ENCODE measurements at regions not wholly inside any gene's neighbourhood (a gene's known extent, or its start where the extent isn't known, plus 50 kb on each side); places are given as distances from the start of the nearest gene placed in this dataset.

DNA sequence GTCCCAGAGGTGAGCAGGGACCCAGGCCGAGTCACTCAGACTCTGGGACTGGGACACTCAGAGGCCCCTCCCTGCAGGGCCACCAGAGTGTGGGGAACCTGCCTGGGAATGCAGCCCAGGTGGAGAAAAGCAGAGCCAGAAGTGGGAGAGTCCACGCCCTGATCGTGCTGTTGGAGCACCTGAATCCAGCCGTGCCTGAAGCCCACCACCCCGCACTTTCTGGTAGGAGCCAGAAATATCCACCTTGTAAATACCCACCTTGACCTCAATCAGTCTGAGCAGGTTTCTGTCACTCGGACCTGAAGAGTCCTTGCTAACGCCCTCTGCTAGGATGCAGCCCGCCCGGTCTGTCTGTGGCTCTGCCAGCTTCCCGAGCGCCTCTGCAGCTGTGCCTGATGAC lies 86.7 kb downstream of the PDGFA start:
- DNase-seq (ENCODE audit: low read depth): no peak
- Histone ChIP-seq H3K36me3 (ENCODE audit: control insufficient read depth, insufficient read depth, low read length, severe bottlenecking) (no peaks in the 10 kb centered on the region), H3K9ac (ENCODE audit: low read length) (no peak overlapping the region), H3K27me3 (replicated peaks; ENCODE audit: control insufficient read depth, insufficient read depth, low read length) (peaks cover 26% of the 10 kb centered on the region), H3K4me3 (ENCODE audit: low read length) (no peak overlapping the region), H3K9me3 (ENCODE audit: control insufficient read depth, low read length) (no peaks in the 10 kb centered on the region), H3K4me1 (ENCODE audit: control insufficient read depth, insufficient read depth, low read length) (peaks cover 10% of the 10 kb centered on the region)

DNA sequence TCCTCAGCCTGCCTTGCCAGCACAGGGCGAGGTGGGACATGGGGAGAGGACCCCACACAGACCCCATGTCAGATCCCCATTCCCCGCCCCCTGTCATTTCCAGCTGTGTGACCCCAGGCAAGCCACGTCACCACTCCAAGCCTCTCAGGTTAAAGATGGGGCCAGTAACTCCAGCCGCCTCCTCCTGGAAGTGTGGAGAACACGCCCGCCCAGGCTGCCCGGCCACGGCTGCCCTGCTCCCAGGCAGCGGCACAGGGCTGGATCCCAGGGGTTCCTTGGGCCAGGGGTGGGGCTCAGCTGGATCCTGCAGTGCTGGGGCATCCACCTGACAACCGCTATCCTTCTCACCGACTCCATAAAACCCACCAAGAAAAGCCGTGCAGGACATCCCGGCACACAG lies 86.1 kb downstream of the PDGFA start:
- no peak for DNase-seq (ENCODE audit: low read depth)
- H3K4me3 ChIP-seq (ENCODE audit: low read length): no peak overlapping the region
- H3K4me1 ChIP-seq (ENCODE audit: control insufficient read depth, insufficient read depth, low read length): peaks cover 10% of the 10 kb centered on the region
- no peaks in the 10 kb centered on the region for H3K9me3 ChIP-seq (ENCODE audit: control insufficient read depth, low read length)
- peaks cover 31% of the 10 kb centered on the region for H3K27me3 ChIP-seq (replicated peaks; ENCODE audit: control insufficient read depth, insufficient read depth, low read length)
- H3K36me3 ChIP-seq (ENCODE audit: control insufficient read depth, insufficient read depth, low read length, severe bottlenecking): no peaks in the 10 kb centered on the region
- no peak overlapping the region for H3K9ac ChIP-seq (ENCODE audit: low read length)

DNA sequence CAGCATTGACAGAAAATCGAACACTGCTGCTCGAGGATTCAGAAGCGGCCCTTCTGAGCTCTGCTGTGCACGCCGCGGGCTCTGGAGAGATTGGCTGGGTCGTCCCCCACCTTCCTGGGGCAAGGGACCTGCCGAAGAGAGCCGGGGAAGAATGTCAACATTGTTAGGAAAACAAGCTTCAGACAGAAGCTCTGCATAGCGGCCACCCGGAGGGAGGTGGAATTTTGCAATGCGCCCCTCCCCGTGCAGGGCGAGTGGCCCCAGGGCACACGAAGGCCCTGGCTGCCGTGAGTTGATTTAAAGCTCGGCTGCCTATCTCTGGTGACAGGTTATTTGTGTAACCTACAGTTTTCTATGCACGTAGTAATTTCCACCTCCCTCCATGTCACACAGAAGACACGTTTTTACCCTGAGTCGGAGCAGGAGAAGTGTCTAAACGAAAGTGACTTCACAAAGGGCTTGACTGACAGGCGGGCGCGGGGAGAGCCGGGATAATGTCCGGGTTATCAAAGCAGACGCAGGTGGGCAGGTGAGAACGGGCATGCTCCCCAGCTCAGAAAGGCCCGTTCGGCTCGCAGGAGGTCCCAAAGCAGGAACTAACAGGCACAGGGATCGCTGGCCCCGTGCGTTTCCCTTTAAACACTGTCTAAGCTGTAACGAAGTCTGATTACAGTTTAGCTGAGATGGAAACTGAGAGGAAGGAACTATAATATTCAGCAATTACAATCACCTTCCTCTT lies 84.6 kb downstream of the PDGFA start:
- H3K4me1 ChIP-seq (ENCODE audit: control insufficient read depth, insufficient read depth, low read length): peaks cover 10% of the 10 kb centered on the region
- H3K9me3 ChIP-seq (ENCODE audit: control insufficient read depth, low read length): no peaks in the 10 kb centered on the region
- H3K4me3 ChIP-seq (ENCODE audit: low read length): peak overlapping the region; percentile 14
- peak; percentile 13 for DNase-seq (ENCODE audit: low read depth)
- no peaks in the 10 kb centered on the region for H3K36me3 ChIP-seq (ENCODE audit: control insufficient read depth, insufficient read depth, low read length, severe bottlenecking)
- H3K9ac ChIP-seq (ENCODE audit: low read length): no peak overlapping the region
- peaks cover 43% of the 10 kb centered on the region for H3K27me3 ChIP-seq (replicated peaks; ENCODE audit: control insufficient read depth, insufficient read depth, low read length)

DNA sequence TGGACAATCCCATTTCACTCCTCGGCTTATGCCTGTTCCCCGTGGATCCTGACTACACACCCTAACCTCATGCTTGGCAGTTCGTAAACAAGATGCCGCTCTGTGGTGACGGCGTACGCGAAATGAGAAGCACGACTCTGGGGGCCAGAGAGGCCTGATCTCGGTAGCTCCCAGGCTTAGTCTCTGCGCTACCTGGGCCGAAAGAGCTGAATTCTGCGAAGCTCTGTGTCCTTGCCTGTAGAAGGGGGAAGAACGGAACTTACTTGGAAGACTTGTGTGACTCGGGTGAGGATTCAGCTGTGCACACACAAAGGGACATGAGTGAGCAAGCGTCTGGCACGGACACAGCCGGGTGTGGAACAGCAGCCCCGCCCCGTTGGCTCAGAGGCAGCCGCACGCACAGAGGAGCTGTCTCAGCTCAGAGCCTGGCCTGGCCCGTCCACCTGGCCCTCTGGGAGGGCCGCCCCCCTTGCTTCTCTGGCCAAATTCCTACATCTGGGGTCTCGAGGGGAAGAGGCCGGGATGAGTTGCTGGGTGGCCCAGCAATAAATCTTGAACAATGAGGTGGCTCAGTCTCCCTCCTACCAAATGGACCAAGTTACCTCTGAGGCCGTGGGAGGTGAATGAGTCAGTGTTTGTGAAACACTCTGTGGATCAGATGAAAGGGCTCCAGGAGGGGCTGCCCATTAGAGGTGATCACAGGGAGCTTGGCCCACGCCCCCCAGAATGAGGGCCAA lies 83.8 kb downstream of the PDGFA start:
- no peak for DNase-seq (ENCODE audit: low read depth)
- Histone ChIP-seq H3K27me3 (replicated peaks; ENCODE audit: control insufficient read depth, insufficient read depth, low read length) (peaks cover 43% of the 10 kb centered on the region), H3K4me1 (ENCODE audit: control insufficient read depth, insufficient read depth, low read length) (peaks cover 10% of the 10 kb centered on the region), H3K4me3 (ENCODE audit: low read length) (peak overlapping the region; percentile 14), H3K9ac (ENCODE audit: low read length) (no peak overlapping the region), H3K36me3 (ENCODE audit: control insufficient read depth, insufficient read depth, low read length, severe bottlenecking) (no peaks in the 10 kb centered on the region), H3K9me3 (ENCODE audit: control insufficient read depth, low read length) (no peaks in the 10 kb centered on the region)

DNA sequence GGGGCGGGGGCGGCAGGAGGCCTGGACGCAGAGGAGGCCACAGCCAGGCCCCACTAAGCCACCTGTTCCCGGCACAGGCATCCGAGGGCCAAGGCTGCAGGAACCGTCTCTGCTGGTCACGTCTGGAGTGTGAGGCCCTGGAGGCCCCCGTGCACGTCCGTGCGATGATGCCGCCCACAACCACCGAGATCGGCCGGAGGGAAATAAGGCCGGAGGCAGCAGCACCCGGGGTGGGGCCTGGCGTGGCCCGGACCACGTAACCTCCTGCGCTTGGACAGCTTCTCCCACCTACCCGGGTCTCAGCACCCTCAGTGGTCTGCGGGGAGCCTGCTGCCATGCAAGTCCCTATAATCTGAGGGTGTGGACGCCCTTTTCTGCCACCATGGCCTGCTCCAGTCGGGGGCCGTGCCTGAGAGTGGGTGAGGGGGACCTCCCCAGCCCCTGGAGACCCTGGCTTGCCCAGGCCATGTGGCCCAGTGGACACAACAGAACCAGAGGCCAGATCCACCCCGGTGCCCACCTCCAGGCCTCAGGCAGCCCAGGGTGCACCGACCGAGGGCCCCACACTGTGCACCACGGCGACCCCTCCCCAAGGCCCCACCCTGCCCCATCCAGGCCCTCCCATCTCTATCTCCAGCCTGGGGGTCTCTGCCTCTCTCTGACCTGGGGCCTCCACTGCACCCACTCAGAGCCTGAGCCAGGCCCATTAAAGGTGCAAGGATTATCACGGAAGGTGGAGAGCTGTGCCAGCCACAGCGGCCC lies 83.1 kb downstream of the PDGFA start:
- Histone ChIP-seq H3K27me3 (replicated peaks; ENCODE audit: control insufficient read depth, insufficient read depth, low read length) (peaks cover 45% of the 10 kb centered on the region), H3K9me3 (ENCODE audit: control insufficient read depth, low read length) (no peaks in the 10 kb centered on the region), H3K9ac (ENCODE audit: low read length) (no peak overlapping the region), H3K4me1 (ENCODE audit: control insufficient read depth, insufficient read depth, low read length) (peaks cover 10% of the 10 kb centered on the region), H3K36me3 (ENCODE audit: control insufficient read depth, insufficient read depth, low read length, severe bottlenecking) (no peaks in the 10 kb centered on the region), H3K4me3 (ENCODE audit: low read length) (no peak overlapping the region)
- DNase-seq (ENCODE audit: low read depth): no peak

DNA sequence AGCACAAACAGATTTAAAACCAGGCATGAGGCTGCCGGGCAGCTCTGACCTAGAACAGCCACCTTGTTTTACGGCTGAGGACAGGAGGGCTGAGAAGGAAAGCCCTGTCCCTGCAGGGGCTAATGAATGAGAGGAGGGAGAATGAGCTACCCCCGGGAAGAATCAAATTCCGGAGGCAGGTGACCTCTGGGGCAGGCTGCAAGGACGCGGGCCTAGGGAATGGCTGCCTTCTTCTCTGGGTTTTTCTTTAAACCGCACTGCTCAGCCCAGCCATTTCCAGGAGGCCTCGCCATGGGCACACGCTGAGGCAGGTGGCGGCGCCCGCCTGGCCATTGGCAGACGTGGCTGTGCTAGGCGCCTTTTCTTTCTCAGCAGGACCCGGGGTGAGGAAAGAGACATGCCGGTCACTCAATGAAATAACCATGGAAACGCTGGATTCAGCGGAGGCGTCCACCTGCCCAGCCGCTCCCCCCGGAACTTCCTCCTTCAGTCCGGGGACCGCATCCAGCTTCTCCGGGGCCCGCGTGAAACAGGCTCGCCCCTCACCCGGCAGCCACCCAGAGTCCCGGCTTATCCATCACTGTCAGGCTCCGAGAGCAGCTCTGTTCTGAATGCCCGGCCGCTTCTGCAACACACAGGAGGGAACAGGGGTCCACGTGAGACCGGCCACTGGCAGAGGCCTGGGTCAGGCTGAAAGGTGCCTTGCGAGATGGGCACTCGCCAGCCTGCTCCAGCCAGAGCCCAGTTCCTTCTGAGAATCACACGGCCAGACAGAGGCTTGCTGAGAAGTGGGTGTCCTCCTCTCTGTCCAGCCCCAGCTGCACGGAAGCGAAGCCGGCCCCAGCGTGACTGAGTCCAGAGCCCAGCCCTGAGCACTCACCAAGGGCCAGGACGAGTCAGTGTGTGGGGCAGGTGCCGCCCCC lies 82.1 kb downstream of the PDGFA start:
- Histone ChIP-seq H3K36me3 (ENCODE audit: control insufficient read depth, insufficient read depth, low read length, severe bottlenecking) (no peaks in the 10 kb centered on the region), H3K4me3 (ENCODE audit: low read length) (no peak overlapping the region), H3K4me1 (ENCODE audit: control insufficient read depth, insufficient read depth, low read length) (peaks cover 10% of the 10 kb centered on the region), H3K9me3 (ENCODE audit: control insufficient read depth, low read length) (peaks cover 3% of the 10 kb centered on the region), H3K9ac (ENCODE audit: low read length) (no peak overlapping the region), H3K27me3 (replicated peaks; ENCODE audit: control insufficient read depth, insufficient read depth, low read length) (peaks cover 49% of the 10 kb centered on the region)
- no peak for DNase-seq (ENCODE audit: low read depth)

DNA sequence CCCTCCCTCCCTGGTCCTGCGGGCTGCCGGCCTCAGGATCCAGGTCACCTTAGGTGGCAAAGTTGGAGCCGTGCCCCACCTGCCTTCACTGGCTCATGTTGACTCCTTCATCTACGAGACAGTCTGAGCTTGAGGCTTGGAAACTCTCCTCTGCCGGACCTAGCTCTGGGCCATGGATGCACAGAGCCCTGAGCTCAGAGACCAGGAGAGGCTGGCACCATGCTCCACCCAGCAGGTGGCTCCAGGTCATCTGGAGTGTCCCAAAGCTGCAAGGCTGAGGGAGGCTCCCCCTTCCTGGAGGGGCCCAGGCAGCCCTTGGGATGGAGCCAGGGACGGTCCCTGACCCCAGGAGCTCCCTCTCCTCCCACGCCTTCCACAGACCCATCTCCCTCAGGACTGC lies 81.3 kb downstream of the PDGFA start:
- peaks cover 10% of the 10 kb centered on the region for H3K4me1 ChIP-seq (ENCODE audit: control insufficient read depth, insufficient read depth, low read length)
- H3K36me3 ChIP-seq (ENCODE audit: control insufficient read depth, insufficient read depth, low read length, severe bottlenecking): no peaks in the 10 kb centered on the region
- peaks cover 50% of the 10 kb centered on the region for H3K27me3 ChIP-seq (replicated peaks; ENCODE audit: control insufficient read depth, insufficient read depth, low read length)
- peaks cover 10% of the 10 kb centered on the region for H3K9me3 ChIP-seq (ENCODE audit: control insufficient read depth, low read length)
- H3K4me3 ChIP-seq (ENCODE audit: low read length): no peak overlapping the region
- H3K9ac ChIP-seq (ENCODE audit: low read length): no peak overlapping the region
- no peak for DNase-seq (ENCODE audit: low read depth)

DNA sequence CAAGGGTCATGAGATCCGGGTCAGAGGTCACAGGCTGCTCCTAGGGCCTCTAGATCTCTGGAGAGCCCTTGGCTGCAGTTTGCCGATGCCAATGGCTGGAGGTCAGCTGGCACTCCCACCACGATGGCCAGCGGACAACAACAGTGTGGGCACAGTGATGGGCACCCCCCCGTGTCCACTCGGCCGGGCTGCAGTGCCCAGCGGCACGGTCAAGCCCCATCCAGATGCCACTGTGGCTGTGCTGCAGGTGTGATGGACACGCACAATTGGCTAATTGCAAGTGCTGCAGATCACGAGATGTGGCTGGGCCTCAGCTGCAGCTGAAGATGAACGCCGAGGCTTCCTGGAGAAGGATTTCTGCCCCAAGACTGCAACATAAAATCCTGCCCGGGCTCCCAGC lies 80.7 kb downstream of the PDGFA start:
- Histone ChIP-seq H3K4me1 (ENCODE audit: control insufficient read depth, insufficient read depth, low read length) (peaks cover 10% of the 10 kb centered on the region), H3K4me3 (ENCODE audit: low read length) (no peak overlapping the region), H3K27me3 (replicated peaks; ENCODE audit: control insufficient read depth, insufficient read depth, low read length) (peaks cover 51% of the 10 kb centered on the region), H3K9ac (ENCODE audit: low read length) (no peak overlapping the region), H3K9me3 (ENCODE audit: control insufficient read depth, low read length) (peaks cover 11% of the 10 kb centered on the region), H3K36me3 (ENCODE audit: control insufficient read depth, insufficient read depth, low read length, severe bottlenecking) (no peaks in the 10 kb centered on the region)
- DNase-seq (ENCODE audit: low read depth): no peak

DNA sequence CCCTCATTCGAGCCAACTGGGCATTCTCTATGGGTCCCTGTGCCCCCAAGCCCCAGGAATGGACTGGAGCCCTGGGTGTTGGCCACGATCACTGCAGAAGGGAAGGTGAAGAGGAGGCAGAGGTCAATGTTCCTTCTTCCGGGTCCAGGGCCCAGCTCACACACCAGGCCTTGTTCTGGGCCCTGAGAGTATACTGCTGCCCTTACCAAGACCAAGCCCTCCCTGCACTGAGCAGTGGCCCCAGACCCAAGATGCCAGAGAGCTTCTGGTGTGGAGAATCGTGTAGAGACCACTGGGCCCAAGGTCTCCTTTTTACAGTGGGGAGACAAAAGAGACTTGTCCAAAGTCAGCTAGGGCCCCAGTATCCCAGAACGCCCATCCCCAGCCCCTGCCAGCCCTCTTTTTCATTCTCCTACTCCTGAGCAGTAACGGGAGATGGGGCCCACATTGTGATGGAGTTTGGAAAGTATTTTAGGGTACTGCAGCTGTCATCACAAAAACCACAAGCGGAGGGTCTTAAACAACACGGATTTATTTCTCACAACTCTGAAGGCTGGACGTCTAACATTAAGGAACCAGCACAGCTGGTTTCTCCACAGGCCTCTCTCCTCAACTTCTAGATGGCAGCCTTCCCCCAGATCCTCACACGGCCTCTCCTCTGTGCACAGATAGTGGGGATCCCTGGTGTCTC lies 79.4 kb downstream of the PDGFA start:
- no peaks in the 10 kb centered on the region for H3K36me3 ChIP-seq (ENCODE audit: control insufficient read depth, insufficient read depth, low read length, severe bottlenecking)
- H3K9ac ChIP-seq (ENCODE audit: low read length): no peak overlapping the region
- peaks cover 52% of the 10 kb centered on the region for H3K27me3 ChIP-seq (replicated peaks; ENCODE audit: control insufficient read depth, insufficient read depth, low read length)
- peaks cover 11% of the 10 kb centered on the region for H3K9me3 ChIP-seq (ENCODE audit: control insufficient read depth, low read length)
- no peak for DNase-seq (ENCODE audit: low read depth)
- H3K4me1 ChIP-seq (ENCODE audit: control insufficient read depth, insufficient read depth, low read length): peaks cover 10% of the 10 kb centered on the region
- no peak overlapping the region for H3K4me3 ChIP-seq (ENCODE audit: low read length)

DNA sequence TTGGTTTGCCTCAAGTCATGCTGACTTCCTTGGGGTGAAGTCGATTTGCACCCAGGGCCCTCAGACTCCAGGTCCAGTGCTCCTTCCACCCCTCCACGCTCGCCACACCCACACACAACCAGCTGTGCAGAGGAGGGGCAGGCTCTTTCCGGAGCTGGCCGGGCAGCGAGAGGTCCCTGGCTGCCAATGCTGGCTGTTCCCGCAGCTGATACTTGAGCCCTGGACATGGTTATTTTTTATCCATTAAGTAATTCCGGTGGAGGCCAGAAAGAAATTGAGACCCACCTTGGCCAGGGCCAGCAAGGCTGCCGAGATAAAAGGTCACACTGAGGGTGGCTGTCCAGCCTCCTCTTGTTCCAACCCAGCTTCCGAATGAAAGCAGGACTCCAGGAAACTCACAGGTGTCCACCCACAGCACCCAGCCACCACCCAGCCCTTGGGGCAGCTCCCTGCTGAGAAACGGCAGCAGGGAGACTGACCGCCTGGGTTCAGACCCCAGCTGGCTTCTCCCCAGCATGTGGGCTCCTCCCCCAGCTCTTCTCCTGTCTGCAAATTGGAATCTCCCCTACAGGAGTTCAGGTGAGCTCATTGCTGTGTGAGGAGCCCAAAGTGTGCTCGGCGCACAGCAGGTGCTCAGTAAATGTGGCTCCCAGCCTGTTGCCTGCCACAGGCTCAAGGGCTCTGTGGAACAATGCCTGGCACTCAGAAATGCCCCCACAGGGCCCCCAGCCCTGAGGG lies 77.8 kb downstream of the PDGFA start:
- H3K9ac ChIP-seq (ENCODE audit: low read length): no peak overlapping the region
- no peaks in the 10 kb centered on the region for H3K4me1 ChIP-seq (ENCODE audit: control insufficient read depth, insufficient read depth, low read length)
- no peaks in the 10 kb centered on the region for H3K36me3 ChIP-seq (ENCODE audit: control insufficient read depth, insufficient read depth, low read length, severe bottlenecking)
- DNase-seq (ENCODE audit: low read depth): no peak
- H3K4me3 ChIP-seq (ENCODE audit: low read length): no peak overlapping the region
- peaks cover 44% of the 10 kb centered on the region for H3K27me3 ChIP-seq (replicated peaks; ENCODE audit: control insufficient read depth, insufficient read depth, low read length)
- H3K9me3 ChIP-seq (ENCODE audit: control insufficient read depth, low read length): peaks cover 11% of the 10 kb centered on the region
